GM23338 (cell line): ENCODE measurements at regions not wholly inside any gene's neighbourhood (a gene's known extent, or its start where the extent isn't known, plus 50 kb on each side); places are given as distances from the start of the nearest gene placed in this dataset.

ENCODE experiments used
- CREB1 ChIP-seq: fragments of 250-450 bp; sonication (Bioruptor Pico); IDR thresholded peaks from 2 replicates; pipeline ENCODE4 v1.5.0; 2020; ENCODE audit warnings: low read depth, mild to moderate bottlenecking, moderate library complexity
- CTCF ChIP-seq, 2 experiments: fragments of 200-600 bp in 1 of 2; sonication (generic) in 1 of 2; conservative IDR thresholded peaks; 2 replicates each; pipeline versions ENCODE4 v1.5.1 to v1.6.1; 2016 to 2017; ENCODE audit warnings: antibody characterized with exemption in 2 of 2, low read depth in 2 of 2, mild to moderate bottlenecking in 2 of 2, moderate library complexity in 1 of 2
- EZH2 ChIP-seq: fragments of 200-600 bp; sonication (generic); IDR thresholded peaks from one replicate; pipeline ENCODE4 v1.8.0; 2017; ENCODE audit warnings: antibody characterized with exemption, mild to moderate bottlenecking, low read depth; ENCODE audit not compliant: unreplicated experiment
- JUNB ChIP-seq: IDR thresholded peaks from one replicate; pipeline ENCODE4 v1.6.1; 2016; ENCODE audit warnings: antibody characterized with exemption; ENCODE audit not compliant: unreplicated experiment
- POLR2AphosphoS5 ChIP-seq: IDR thresholded peaks from 2 replicates; pipeline ENCODE4 v1.6.1; 2016; ENCODE audit warnings: antibody characterized with exemption, low read depth
- REST ChIP-seq: IDR thresholded peaks from one replicate; pipeline ENCODE4 v1.6.1; 2018; ENCODE audit warnings: antibody characterized with exemption; ENCODE audit not compliant: unreplicated experiment

GRCh38 chr9:99576002-99576401, 245.7 kb upstream of the NR4A3 start:
- TF ChIP-seq POLR2AphosphoS5 (no peak), CTCF (conservative IDR thresholded peaks at IDR 0.05; ENCODE audit: low read depth in 2 of 2) (no peak; a peak in 1 of 4 replicates), EZH2 (no peak), JUNB (no peak), CREB1 (CRISPR knock-in tag) (no peak), REST (no peak)
